ENCODE measurements at regions not wholly inside any gene's neighbourhood (a gene's known extent, or its start where the extent isn't known, plus 50 kb on each side); places are given as distances from the start of the nearest gene placed in this dataset.
A peak's percentile ranks its signal among the peaks of the same experiment; 100 is the strongest.

DNA sequence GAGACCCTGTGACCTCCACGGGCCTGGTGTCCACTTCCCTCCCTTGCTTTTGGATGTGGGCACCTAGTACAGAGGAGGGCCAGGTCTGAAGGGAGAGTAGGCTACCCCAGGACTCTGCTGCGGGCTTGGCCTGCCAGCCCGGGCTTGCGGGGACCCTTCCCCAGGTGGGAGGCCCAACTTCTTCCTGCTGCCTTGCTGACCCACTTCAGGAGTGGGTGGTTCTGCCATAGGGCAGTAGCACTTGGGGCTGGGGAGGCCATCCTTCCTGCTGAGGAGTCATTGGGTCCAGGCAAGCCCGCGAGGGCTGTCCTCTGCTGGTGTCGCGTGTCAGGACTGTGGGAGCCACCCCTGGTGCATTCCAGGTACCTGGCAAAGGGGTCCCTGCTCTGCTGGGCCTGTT lies 1250.0 kb downstream of the BRD1 start:
- peaks cover 11% of the 10 kb centered on the region for H3K27me3 ChIP-seq (ENCODE audit: insufficient read depth, poor library complexity, severe bottlenecking)
- H3K9me3 ChIP-seq (ENCODE audit: severe bottlenecking), result no peaks in the 10 kb centered on the region
- H3K4me1 ChIP-seq (ENCODE audit: insufficient read depth, poor library complexity, severe bottlenecking), result no peaks in the 10 kb centered on the region

DNA sequence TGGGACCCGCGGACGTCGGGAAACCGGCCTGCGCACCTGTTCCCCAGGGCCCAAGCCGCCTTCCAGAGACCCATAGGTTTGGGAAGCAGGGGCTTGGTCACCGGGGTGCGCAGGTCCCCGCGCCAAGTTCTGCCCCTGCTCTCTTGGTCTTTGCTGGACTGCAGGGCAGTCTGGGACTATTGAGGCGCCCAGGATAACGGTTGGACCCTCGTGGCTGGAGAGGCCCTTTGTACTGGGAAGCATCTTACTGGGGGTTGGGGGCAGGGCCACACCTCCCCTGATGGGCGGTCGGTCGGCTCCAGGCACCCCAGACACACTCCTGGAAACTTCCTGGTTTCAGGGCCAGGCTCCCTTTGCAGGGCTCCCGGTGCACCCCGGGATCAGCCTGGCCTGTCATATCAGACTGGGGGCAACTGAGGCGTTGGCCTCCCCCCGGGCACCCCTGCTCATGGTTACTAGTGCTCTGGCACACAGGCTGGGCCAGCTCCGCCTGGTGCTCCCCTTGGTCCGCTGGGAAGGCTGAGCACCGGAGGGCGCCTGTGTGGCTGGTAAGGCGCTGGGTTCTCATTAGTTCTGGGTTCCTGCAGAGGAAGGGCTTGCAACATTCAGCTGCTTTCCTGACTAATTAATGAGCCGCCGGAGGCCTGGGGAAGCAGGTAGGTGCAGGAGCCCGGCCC lies 1250.5 kb downstream of the BRD1 start:
- ATAC-seq (ENCODE audit: low read depth) (no peak), DNase-seq (ENCODE audit: low spot score) (no peak)
- Histone ChIP-seq H3K4me1 (ENCODE audit: insufficient read depth, poor library complexity, severe bottlenecking) (no peaks in the 10 kb centered on the region), H3K9me3 (ENCODE audit: severe bottlenecking) (no peaks in the 10 kb centered on the region), H3K27me3 (ENCODE audit: insufficient read depth, poor library complexity, severe bottlenecking) (peaks cover 11% of the 10 kb centered on the region), H3K36me3 (ENCODE audit: low read depth) (no peaks in the 10 kb centered on the region), H3K27ac (ENCODE audit: poor library complexity, severe bottlenecking) (no peak overlapping the region), H3K4me3 (ENCODE audit: severe bottlenecking) (no peak overlapping the region)
- TF ChIP-seq, protein P1, sequence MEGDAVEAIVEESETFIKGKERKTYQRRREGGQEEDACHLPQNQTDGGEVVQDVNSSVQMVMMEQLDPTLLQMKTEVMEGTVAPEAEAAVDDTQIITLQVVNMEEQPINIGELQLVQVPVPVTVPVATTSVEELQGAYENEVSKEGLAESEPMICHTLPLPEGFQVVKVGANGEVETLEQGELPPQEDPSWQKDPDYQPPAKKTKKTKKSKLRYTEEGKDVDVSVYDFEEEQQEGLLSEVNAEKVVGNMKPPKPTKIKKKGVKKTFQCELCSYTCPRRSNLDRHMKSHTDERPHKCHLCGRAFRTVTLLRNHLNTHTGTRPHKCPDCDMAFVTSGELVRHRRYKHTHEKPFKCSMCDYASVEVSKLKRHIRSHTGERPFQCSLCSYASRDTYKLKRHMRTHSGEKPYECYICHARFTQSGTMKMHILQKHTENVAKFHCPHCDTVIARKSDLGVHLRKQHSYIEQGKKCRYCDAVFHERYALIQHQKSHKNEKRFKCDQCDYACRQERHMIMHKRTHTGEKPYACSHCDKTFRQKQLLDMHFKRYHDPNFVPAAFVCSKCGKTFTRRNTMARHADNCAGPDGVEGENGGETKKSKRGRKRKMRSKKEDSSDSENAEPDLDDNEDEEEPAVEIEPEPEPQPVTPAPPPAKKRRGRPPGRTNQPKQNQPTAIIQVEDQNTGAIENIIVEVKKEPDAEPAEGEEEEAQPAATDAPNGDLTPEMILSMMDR (IDR thresholded peaks at IDR 0.05; ENCODE audit: poor library complexity, severe bottlenecking), result peak; percentile 23

More for the DNA sequence above, 1250.0 kb downstream of the BRD1 start:
- ATAC-seq (ENCODE audit: low read depth), result no peak
- TF ChIP-seq, protein P1 (IDR thresholded peaks at IDR 0.05; ENCODE audit: poor library complexity, severe bottlenecking), result no peak
- no peak for DNase-seq (ENCODE audit: low spot score)
- Histone ChIP-seq H3K36me3 (ENCODE audit: low read depth) (no peaks in the 10 kb centered on the region), H3K27ac (ENCODE audit: poor library complexity, severe bottlenecking) (no peak overlapping the region), H3K4me3 (ENCODE audit: severe bottlenecking) (no peak overlapping the region)

GRCh38 chr22:48576333-48577013 lies 1251.2 kb downstream of the BRD1 start:
- H3K4me3 ChIP-seq (ENCODE audit: severe bottlenecking), result no peak overlapping the region
- H3K27me3 ChIP-seq (ENCODE audit: insufficient read depth, poor library complexity, severe bottlenecking), result peaks cover 11% of the 10 kb centered on the region
- ATAC-seq (ENCODE audit: low read depth) (peak; percentile 28; the same call in 1 of the 3 replicates), DNase-seq (ENCODE audit: low spot score) (no peak)
- peaks cover 3% of the 10 kb centered on the region for H3K9me3 ChIP-seq (ENCODE audit: severe bottlenecking)
- H3K4me1 ChIP-seq (ENCODE audit: insufficient read depth, poor library complexity, severe bottlenecking), result no peaks in the 10 kb centered on the region
- no peak overlapping the region for H3K27ac ChIP-seq (ENCODE audit: poor library complexity, severe bottlenecking)
- no peaks in the 10 kb centered on the region for H3K36me3 ChIP-seq (ENCODE audit: low read depth)
- TF ChIP-seq, protein P1 (IDR thresholded peaks at IDR 0.05; ENCODE audit: poor library complexity, severe bottlenecking), result peak; percentile 35

- Histone ChIP-seq H3K9me3 (ENCODE audit: severe bottlenecking) (peaks cover 4% of the 10 kb centered on the region), H3K4me3 (ENCODE audit: severe bottlenecking) (no peak overlapping the region), H3K27ac (ENCODE audit: poor library complexity, severe bottlenecking) (no peak overlapping the region), H3K27me3 (ENCODE audit: insufficient read depth, poor library complexity, severe bottlenecking) (peaks cover 11% of the 10 kb centered on the region), H3K4me1 (ENCODE audit: insufficient read depth, poor library complexity, severe bottlenecking) (no peaks in the 10 kb centered on the region), H3K36me3 (ENCODE audit: low read depth) (no peaks in the 10 kb centered on the region)
- ATAC-seq (ENCODE audit: low read depth), result no peak
- TF ChIP-seq, protein P1 (IDR thresholded peaks at IDR 0.05; ENCODE audit: poor library complexity, severe bottlenecking), result no peak
- no peak for DNase-seq (ENCODE audit: low spot score)
These were observed 1251.9 kb downstream of the BRD1 start for GRCh38 chr22:48575618-48576332.
